HG02973 (cell line): ENCODE measurements at regions not wholly inside any gene's neighbourhood (a gene's known extent, or its start where the extent isn't known, plus 50 kb on each side); places are given as distances from the start of the nearest gene placed in this dataset.
"Not testable (repeated sequence)": the region's sequence is repeated elsewhere in the genome, so short reads cannot be mapped to it uniquely, and the experiment has no call there.

Experiments used
- ATAC-seq: cut with Tn5 transposase; IDR thresholded peaks from one replicate; pipeline ENCODE4 v1.9.1; 2021; ENCODE audit warnings: moderate library complexity; ENCODE audit not compliant: unreplicated experiment

DNA sequence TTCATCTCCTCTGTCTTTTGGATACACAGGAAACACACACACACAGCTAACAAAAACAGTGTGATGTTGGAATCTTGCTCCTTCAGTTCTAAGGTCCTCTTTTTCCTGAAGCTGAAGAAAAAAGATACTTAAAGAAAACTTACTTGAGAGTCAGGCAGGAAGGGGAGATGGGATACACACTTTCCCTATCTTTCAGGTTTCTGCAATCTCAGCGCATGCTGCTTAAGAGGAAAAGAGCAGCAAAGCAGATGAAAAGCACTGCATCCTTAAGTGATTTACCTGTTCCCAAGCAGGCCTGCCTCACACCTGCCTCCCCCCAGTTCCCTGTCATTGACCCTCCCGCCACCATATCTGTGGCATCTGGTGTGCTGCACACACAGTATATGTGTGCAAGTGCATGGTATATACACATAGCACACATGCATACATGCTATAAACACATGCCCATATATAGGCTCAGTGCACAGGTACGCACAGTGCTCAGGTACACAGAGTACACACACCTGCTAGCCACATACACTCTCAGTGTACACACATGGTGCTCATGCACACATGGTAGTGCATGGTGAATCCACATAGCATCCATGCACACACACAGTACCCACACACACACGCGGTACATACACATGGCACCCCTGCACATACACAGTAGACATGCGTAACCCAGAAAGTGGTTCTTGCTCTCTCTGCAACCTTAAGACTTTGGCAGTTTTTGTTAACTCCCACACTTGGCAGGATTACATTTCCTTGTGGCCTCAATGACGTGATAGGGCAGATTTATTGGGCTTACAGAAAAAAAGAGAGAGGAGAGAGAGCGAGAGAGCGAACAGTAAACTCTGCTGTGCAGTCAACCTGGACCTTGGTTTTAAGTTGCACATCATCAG is 166.9 kb downstream of the TOMM20 start:
- peak; percentile 16 for ATAC-seq

DNA sequence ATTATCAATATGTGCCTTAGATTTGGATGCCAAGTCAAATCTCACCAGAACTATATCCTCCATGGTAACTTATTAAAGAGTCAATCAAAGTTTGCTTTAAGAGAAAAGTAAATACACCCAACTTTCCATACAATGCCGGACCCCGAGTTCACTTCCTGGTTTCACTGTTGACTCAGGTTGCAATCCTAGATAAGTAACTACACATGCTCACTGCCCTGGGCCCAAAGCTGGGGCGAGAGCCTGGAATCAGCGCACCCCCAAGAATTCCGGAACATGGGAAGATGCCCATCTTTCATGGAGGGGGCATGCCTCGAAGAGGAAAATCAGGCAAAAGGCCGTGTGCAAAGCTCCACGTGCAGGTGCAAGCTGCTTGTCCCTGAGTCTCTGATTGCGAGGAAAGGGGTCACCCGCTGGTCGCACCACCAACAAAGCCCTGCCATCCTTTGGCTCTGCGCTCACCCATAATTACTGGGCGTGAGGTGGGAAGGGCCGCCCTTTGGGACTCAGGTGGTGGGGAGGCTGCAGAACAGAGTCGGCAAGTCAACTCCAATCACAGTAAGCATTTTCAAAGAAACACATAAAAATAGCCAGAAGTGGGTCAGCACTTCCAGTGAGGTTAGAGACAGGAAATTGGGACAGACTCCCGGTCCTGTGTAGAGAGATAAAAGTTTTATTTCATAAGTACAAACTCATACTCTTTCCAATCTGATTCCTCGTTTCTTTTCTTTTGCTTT is 167.7 kb downstream of the TOMM20 start:
- ATAC-seq = no peak

DNA sequence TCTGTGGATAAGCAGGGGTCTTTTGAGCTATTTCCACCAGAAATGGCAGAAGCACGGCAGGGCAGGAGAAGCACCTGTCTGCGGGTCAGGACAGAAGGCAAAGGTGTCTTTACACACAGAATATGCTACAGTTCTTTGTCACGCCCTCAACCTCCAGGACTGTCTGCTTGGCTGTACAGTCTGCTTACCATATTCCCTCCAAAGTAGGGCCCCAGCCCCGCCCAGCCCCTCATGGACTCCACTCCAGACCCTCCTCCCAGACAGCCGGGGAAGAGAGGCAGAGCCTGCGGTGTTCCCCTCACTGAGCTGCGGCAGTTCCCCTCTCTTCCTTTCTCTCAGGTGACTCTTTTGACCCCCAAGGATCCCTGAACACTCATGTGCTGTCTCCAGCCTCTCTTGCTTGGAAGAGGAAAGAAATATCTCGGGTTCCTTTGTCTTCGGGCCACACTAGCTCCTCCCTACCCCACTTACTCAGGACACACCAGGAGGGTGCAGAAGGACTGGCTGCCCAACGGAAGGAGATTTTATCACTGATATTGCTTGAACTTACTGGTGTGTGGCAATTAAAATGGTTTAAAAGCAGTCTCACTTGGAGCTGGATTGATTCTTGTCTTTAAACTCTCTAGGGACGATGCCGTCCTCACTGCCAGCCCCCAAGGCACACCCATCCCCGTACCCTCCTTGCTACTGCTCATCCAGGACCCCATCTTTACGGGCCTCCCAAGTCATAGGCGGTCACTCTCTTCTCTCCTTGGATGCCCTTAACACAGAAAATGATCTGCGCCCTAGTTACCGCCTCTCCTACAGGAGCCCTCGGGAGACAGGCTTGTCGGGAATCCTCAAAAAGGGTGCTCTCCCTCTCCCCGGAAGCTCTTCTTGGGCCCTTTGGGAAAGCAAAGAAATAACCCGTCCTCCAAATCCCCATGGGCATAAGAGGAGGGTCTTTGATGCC is 169.7 kb downstream of the TOMM20 start:
- no peak for ATAC-seq

DNA sequence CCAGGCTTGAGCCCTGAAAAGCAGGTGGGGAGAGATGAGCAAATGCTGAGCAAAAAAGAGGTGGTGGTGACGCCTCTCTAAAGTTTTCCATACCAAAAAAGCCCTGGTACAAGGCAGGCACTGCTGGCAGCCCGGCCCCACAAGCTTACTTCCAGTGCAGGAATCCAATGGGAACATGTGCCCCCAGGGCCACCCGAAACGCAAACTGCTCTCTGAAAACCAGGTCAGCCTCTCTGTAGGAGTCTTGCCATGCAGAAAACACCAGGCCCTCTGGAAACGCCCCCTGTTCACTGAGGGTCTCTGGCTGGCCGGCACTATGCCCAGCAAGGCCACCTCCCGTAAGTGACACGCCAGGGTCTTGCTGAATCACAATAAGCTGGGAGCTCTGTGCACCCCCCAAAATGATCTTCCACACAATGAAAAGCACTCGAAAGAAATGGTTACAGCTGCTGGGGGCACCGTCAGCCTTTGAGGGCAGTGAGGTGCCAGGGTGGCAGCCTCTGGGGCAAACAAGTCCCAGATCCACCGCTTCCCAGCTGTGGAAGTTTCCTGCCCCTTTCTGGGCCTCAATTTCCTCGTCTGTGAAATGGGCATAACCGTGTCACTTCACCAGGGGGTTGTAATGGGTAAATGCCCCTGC is 170.5 kb downstream of the TOMM20 start:
- ATAC-seq = no peak

DNA sequence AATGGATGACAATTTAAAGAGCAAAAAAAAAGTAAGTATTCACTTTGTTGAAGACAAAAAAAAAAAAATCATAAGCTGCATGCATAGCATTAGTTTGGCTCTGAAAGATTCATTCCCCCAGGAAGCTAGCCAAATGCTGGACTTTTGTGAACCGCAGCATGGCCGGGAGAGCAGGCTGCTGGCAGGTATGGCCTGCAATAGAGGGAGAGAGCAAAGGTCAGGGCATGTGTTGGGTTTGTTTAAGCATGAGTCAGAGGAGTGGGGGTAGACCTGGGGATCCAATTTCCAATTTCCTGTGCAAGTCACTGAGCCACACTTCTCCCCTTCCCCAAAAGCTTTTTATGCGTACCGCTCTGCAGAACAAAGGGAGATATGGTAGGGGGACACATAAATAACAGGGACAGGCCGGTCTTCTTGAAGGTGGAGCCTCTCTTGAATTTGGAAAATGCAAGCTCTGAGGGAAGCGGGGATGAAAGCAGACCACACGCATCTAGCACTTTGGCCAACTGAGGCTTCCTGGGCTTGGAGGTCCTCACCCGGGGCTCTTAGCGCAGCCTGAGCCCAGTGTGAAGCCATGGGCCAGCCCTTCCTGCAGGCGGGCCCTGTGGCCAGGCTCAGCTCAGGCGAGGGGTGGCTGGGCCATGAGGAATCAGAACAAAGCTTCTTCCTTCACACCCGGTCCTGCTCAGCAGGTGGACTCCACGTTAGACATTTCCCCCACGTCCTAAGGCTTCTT is 171.1 kb downstream of the TOMM20 start:
- no peak for ATAC-seq

DNA sequence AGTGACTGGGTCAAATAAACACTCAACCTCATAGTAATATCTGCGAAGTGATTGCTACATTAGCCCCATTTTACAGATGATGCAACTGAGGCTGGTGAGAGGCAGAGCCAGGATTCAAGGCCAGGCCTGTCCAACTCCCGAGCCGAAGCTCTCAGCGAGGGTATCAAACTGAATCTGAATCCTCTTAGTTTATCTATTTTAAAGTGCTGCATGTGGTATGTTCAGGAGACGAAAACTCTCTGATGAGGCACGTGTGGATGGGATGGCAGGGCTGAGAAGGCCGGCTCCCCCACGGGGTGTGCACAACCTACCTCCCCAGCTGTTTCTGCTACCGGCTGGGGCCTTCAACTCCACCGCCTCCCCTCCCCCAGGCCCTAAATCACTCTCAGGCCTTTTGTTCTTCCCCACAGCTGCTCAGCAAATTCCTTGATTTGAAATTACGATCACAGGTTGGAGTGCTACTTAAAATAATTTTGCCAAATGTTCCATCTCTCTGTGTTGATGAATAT is 171.8 kb downstream of the TOMM20 start:
- no peak for ATAC-seq

DNA sequence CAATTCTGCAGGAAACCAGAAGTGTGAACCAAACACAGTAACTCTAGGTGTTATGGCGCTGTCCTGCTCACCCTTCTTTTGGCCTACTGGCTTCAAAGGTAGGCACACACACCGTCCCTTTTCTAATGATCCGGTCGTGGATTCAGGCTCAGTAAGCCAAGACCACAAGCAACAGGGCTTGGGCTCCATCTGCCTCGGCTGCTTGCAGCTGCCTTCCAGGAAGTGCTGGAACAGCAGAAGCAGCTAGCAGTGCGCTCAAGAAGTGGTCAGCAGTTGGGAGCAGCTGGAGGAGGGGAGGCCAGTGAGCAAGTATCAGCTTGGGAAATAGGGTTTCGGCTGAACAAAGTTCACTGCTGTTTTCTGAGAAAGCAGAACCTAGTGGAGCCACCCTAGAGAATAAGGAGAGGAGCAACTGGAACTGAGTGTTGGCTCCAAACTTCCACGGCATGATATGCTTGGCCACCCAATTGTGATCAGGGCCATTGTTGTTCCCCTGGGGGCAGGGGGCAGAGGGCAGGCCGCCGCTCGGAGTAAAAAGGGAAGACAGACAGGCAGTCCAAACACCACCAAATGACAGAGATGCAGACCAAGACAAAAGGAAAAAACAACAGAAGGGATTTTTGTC is 173.4 kb downstream of the TOMM20 start:
- no peak for ATAC-seq

DNA sequence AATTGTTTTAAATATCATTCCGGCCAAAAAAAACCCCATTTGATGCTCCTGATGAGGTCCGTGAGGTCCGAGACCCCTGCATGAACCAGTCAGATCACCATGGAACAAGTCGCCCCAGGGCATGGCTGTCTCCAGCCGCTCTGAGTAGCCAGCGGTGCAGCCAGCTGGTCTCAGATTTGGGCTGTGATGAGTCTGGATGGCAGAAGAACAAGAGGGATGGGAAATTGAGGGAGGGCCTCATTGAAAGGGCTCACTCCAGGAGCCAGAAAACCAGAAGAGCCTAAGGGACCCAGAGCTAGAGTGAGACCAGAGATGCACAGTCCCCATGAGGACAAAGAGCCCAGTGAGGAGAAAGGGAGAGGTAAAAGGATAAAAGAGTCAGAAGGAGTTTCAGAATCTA is 174.0 kb downstream of the TOMM20 start:
- no peak for ATAC-seq

DNA sequence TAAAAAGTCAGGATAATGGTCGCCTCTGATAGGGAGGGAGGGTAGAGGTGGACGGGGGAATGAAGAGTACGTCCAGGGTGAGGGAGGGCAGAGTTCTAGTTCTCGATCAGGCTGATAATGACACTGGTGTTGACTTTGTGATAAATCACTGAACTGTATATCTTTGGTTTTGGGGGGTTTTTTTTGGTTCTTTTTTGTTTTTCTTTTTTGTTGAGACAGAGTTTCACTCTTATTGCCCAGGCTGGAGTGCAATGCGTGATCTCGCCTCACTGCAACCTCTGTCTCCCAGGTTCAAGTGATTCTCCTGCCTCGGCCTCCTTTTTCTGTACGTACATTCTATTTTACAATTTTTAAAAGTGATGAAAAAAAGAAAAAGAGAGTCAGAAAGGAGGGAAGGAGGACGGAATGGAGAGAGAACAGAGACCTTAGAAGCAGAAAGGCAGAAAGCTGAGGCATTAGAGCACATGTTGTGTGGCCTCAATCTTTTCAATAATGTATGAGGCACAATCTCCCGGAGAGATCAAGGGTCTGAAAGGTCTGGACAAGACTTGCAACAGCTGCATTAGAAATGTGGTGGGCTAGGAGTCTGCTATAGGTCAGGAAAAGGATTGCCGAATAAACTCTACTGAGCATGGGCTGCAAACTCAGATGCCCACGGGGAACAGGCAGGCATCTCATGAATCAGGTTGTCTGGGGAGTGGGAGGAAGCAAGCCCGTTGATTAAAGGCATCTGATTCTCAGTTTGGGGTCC is 174.8 kb downstream of the TOMM20 start:
- ATAC-seq = no peak

DNA sequence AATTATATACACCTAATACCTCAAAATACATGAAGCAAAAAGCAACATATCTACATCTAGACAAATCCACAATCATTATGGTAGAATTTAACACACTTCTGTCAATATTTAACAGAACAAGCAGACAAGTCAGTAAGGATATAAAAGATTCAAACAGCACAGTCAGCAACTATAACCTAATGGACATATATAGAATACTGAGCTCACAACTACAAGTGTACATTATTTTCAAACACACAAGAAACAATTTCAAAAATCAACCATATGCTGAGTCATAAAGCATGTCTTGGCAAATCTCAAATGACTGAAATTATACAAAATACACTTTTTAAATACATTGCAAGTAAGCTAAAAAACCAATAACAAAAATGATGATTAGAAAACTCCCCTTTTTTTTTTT is 178.0 kb downstream of the TOMM20 start:
- ATAC-seq = no peak

DNA sequence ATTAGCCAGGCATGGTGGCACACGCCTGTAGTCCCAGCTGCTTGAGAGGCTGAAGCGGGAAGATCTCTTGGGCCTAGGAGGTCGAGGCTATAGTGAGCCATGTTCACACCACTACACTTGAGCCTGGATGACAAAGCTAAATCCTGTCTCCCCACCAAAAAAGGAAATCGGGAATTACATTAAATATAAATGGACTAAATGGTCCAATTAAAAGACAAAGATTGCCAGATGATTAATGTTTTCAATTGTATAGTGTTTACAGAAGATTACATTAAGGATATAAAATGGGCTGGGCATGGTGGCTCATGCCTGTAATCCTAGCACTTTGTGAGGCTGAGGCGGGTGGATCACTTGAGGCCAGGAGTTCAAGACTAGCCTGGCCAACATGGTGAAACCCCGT is 179.1 kb downstream of the TOMM20 start:
- not testable (repeated sequence) for ATAC-seq

DNA sequence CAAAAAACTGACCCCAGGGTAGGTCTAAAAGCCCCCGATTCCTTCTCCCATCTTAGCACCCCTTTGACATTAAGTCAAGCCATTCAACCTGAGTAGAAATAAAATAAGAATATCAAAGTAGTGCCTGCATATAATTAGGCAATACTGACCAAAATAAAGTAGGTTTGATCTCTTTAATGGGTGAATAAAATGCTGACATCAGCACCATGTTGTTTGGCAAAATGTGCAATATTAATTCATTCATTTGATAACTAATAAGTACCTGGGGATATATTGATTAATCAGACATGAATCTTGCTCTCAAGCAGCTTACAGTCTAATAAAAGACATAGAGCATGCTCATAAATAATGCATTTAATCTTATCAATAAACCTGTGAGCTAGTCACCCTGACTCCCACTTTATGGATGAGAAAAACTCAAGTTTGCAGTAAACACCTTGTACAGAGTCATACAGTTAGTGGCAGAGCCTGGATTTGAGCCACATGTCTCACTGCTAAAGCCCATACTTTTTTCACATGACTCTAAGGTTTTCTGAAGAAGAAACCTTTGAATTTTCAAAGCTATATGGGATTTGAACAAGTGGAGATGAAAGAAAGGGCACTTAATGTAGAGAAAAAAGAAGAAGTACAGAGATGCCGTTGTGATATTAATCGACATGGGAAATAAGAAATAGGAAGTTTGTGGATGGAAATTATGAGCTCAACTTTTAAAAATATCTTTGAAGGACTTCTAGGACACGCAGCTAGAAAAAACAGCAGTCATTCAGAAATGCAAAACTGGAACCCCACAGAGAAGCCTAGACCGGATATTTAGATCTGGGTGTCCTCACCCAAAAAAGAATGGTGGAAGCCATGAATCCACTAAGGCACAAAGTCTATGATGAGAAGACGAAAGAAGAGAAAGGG is 183.9 kb downstream of the TOMM20 start:
- ATAC-seq = no peak

DNA sequence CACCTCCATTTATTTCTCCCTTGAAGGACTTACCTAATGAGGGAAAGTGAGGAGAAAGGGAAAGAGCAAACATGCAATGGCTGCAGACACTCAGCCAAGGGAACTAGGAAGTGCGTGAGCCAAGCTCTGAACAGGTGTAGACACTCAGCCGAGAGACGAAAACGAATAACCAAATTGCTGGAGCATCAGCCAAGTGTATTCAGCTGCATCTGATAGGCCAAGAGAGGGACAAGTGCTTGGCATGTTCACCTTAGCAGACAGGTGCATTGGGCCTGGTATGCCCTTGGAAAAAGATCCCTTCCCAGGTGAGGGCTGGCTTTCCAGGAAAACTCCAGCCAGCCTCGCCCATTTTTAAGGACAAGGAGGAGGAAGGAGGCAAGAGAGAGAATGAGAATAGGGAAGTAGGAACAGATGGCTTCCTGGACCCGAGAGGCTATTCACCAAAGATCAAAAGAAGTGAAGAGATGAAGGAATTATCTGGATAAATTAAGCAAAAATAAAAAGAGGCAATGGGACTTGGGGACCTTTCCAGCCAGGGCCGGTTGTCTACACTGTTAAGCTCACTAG is 184.7 kb downstream of the TOMM20 start:
- no peak for ATAC-seq

DNA sequence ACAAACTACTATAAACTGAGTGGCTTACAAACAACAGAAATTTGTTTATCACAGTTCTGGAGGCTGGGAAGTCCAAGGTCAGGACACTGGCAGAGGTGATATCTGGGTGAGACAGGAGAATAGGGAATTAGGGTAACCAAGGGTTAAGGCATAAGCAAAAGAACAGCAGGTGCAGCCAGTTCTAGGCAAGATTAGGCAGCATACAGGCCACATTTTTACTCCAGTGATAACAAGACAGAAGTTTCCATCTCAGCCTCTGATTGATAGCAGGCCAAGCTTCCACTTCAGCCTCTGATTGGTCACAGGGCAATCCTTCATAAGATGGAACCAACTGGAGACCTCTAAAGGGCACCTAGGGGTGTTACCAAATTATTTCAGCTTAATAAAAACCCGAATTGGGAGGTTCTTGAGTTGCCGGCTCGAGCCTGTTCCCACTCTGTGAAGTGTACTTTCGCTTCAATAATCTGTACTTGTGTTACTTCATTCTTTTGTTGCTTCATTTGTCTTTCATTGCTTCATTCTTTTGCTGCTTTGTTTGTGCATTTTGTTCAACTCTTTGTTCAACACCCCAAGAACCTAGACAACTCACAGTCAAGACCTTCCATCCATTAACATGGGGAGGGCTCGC is 185.6 kb downstream of the TOMM20 start:
- no peak for ATAC-seq

DNA sequence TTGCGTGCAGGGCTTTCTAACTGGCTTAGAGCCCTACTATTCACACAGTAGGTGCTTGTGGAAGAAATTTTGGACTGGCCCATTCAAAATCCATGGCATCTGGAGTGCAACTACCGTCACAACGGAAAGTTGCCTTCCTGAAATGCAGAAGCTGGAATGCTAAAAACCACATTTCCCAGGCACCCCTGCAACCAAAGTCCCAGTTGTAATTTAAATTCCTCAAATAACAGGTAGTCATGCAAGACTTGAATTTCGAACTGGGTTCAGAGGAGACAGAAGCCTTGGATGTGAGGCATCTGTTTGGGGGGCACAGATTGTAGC is 186.7 kb downstream of the TOMM20 start:
- ATAC-seq = no peak

DNA sequence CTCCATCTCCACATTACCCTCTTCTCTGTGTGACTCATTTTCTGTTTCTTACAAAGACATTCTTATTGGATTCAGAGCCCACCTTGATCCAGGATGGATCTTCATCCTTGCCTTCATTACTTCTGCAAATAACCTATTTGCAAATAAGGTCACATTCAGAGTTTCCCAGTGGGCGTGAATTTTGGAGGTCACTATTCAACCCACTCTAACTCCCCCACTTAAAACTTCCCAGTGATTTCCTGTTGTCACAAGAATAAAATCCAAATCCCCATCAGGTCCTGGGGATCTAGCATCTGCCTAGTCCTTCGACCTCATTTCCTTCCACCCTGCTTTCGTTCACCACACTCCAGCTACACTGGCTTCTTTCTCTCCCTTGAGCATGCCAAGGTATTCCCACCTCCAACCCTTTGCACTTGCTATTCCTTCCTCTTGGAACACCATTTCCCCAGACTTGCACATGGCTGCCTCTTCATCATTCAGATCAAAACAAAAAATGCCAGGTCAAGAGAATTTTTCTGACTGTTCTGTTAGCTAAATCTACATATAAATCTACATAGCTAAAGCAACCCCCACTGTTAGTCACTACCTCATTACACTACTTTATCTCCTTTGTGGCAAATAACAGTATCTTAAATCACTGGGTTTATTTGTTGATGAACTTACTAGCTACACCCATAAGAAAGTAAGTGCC is 187.2 kb downstream of the TOMM20 start:
- ATAC-seq = no peak
